ENCODE measurements at regions not wholly inside any gene's neighbourhood (a gene's known extent, or its start where the extent isn't known, plus 50 kb on each side); places are given as distances from the start of the nearest gene placed in this dataset.

GRCh38 chr6:166721576-166721975 is 94.5 kb upstream of the RPS6KA2 start:
- Histone ChIP-seq H3K9me3 (ENCODE audit: control insufficient read depth, low read depth, low read length) (no peaks in the 10 kb centered on the region), H3K9me1 (ENCODE audit: control insufficient read depth, extremely low read depth, insufficient read depth, low read length) (no peaks in the 10 kb centered on the region), H2AFZ (ENCODE audit: control insufficient read depth, low read length) (no peak overlapping the region), H3K36me3 (ENCODE audit: control insufficient read depth in 2 of 2, extremely low read depth in 1 of 2, insufficient read depth in 2 of 2, low read length in 2 of 2) (no peaks in the 10 kb centered on the region), H3K79me2 (ENCODE audit: control insufficient read depth, insufficient read depth, low read length) (no peaks in the 10 kb centered on the region), H3K9ac (ENCODE audit: control insufficient read depth, extremely low read depth, insufficient read depth, low read length) (no peak overlapping the region), H3K27ac (ENCODE audit: control insufficient read depth, insufficient read depth, low read length) (no peak overlapping the region), H3K4me2 (ENCODE audit: control insufficient read depth, extremely low read depth, insufficient read depth, low read depth, low read length) (no peak overlapping the region), H3K4me3 (ENCODE audit: control insufficient read depth in 2 of 3, extremely low read depth in 1 of 3, insufficient read depth in 2 of 3, low read depth in 1 of 3, low read length in 3 of 3) (no peak overlapping the region), H3K27me3 (ENCODE audit: control insufficient read depth, extremely low read depth, insufficient read depth, low read length) (no peaks in the 10 kb centered on the region), H4K20me1 (ENCODE audit: control insufficient read depth, extremely low read depth, insufficient read depth, low read length) (no peaks in the 10 kb centered on the region), H3K4me1 (ENCODE audit: control insufficient read depth, extremely low read depth, insufficient read depth, low read length) (peaks cover 8% of the 10 kb centered on the region)
- TF ChIP-seq CTCF (optimal IDR thresholded peaks at IDR 0.05 in 1 of 3, IDR thresholded peaks at IDR 0.05 in 1 of 3, conservative IDR thresholded peaks at IDR 0.05 in 1 of 3; ENCODE audit: extremely low read depth in 1 of 3, insufficient read depth in 2 of 3, low read length in 3 of 3) = no peak
- no peak for TF ChIP-seq EZH2 (IDR thresholded peaks at IDR 0.05; ENCODE audit: low read length)
- no peak for FAIRE-seq
- dilution Hi-C loops (cut with MboI; ENCODE audit: extremely low pct_ligation_motif_present, low sequenced_read_pairs) = no loop called here
- no peak for DNase-seq (ENCODE audit: low read depth, low spot score)

GRCh38 chr6:166720856-166721255 is 93.8 kb upstream of the RPS6KA2 start:
- no peaks in the 10 kb centered on the region for H3K27me3 ChIP-seq (ENCODE audit: control insufficient read depth, extremely low read depth, insufficient read depth, low read length)
- H2AFZ ChIP-seq (ENCODE audit: control insufficient read depth, low read length) = no peak overlapping the region
- dilution Hi-C loops (cut with MboI; ENCODE audit: extremely low pct_ligation_motif_present, low sequenced_read_pairs) = no loop called here
- no peak overlapping the region for H3K9ac ChIP-seq (ENCODE audit: control insufficient read depth, extremely low read depth, insufficient read depth, low read length)
- TF ChIP-seq EZH2 (IDR thresholded peaks at IDR 0.05; ENCODE audit: low read length) (no peak), CTCF (optimal IDR thresholded peaks at IDR 0.05 in 1 of 3, IDR thresholded peaks at IDR 0.05 in 1 of 3, conservative IDR thresholded peaks at IDR 0.05 in 1 of 3; ENCODE audit: extremely low read depth in 1 of 3, insufficient read depth in 2 of 3, low read length in 3 of 3) (no peak)
- no peaks in the 10 kb centered on the region for H3K36me3 ChIP-seq (ENCODE audit: control insufficient read depth in 2 of 2, extremely low read depth in 1 of 2, insufficient read depth in 2 of 2, low read length in 2 of 2)
- H4K20me1 ChIP-seq (ENCODE audit: control insufficient read depth, extremely low read depth, insufficient read depth, low read length) = no peaks in the 10 kb centered on the region
- no peaks in the 10 kb centered on the region for H3K9me1 ChIP-seq (ENCODE audit: control insufficient read depth, extremely low read depth, insufficient read depth, low read length)
- FAIRE-seq (no peak), DNase-seq (ENCODE audit: low read depth, low spot score) (no peak)
- H3K79me2 ChIP-seq (ENCODE audit: control insufficient read depth, insufficient read depth, low read length) = no peaks in the 10 kb centered on the region
- no peak overlapping the region for H3K4me3 ChIP-seq (ENCODE audit: control insufficient read depth in 2 of 3, extremely low read depth in 1 of 3, insufficient read depth in 2 of 3, low read depth in 1 of 3, low read length in 3 of 3)
- no peak overlapping the region for H3K4me2 ChIP-seq (ENCODE audit: control insufficient read depth, extremely low read depth, insufficient read depth, low read depth, low read length)
- H3K4me1 ChIP-seq (ENCODE audit: control insufficient read depth, extremely low read depth, insufficient read depth, low read length) = peaks cover 8% of the 10 kb centered on the region
- no peaks in the 10 kb centered on the region for H3K9me3 ChIP-seq (ENCODE audit: control insufficient read depth, low read depth, low read length)
- H3K27ac ChIP-seq (ENCODE audit: control insufficient read depth, insufficient read depth, low read length) = no peak overlapping the region

Data from keratinocyte (primary cell).